ENCODE measurements at regions not wholly inside any gene's neighbourhood (a gene's known extent, or its start where the extent isn't known, plus 50 kb on each side); places are given as distances from the start of the nearest gene placed in this dataset.
A peak's percentile ranks its signal among the peaks of the same experiment; 100 is the strongest.

DNA sequence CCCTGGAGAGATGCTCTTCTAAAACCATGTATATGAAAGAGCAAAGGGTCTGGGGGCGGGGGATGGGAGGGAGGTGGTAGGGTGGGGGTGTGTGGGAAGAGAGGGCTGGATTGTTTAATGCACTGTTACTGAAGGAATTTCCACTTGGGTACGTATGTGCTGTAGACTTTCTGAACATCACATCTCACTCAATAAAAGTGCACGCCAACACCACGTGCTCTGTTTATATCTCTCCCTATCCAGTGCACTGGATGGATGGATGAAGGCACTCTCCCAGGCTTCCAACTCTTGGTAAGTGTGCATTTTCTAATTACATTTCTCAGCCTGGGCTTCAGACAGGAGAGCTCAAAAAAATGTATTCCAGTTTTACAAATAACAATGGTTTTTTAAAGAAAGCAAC lies 184.3 kb upstream of the SIX2 start:
- H3K9me3 ChIP-seq: no peaks in the 10 kb centered on the region
- no peaks in the 10 kb centered on the region for H3K4me1 ChIP-seq
- no peak overlapping the region for H3K4me3 ChIP-seq
- no peaks in the 10 kb centered on the region for H3K27me3 ChIP-seq (ENCODE audit: low read depth)
- H3K36me3 ChIP-seq (replicated peaks): no peaks in the 10 kb centered on the region
- in situ Hi-C loops (cut with MboI; ENCODE audit: low sequenced_read_pairs): no loop called here
- no peak for DNase-seq (ENCODE audit: low spot score in 2 of 2)

GRCh38 chr2:45192991-45193390 lies 183.7 kb upstream of the SIX2 start:
- Histone ChIP-seq H3K27me3 (ENCODE audit: low read depth) (no peaks in the 10 kb centered on the region), H3K4me3 (no peak overlapping the region), H3K4me1 (no peaks in the 10 kb centered on the region), H3K9me3 (no peaks in the 10 kb centered on the region), H3K36me3 (replicated peaks) (no peaks in the 10 kb centered on the region)
- DNase-seq (ENCODE audit: low spot score in 2 of 2): no peak
- in situ Hi-C loops (cut with MboI; ENCODE audit: low sequenced_read_pairs): no loop called here

DNA sequence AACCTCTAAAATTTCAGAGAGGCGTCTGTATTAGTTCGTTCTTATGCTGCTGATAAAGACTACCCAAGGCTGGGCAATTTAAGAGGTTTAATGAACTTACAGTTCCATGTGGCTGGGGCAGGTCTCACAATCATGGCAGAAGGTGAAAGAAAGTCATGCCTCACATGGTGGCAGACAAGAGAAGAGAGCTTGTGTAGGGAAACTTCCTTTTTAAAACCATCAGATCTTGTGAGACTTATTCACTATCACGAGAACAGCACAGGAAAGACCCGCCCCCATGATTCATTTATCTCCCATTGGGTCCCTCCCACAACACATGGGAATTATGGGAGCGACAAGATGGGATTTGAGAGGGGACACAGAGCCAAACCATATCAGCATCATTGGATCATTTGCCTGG lies 183.2 kb upstream of the SIX2 start:
- in situ Hi-C loops (cut with MboI; ENCODE audit: low sequenced_read_pairs): no loop called here
- H3K36me3 ChIP-seq (replicated peaks): no peaks in the 10 kb centered on the region
- H3K4me1 ChIP-seq: no peaks in the 10 kb centered on the region
- DNase-seq (ENCODE audit: low spot score in 2 of 2): no peak
- H3K4me3 ChIP-seq: no peak overlapping the region
- no peaks in the 10 kb centered on the region for H3K27me3 ChIP-seq (ENCODE audit: low read depth)
- H3K9me3 ChIP-seq: no peaks in the 10 kb centered on the region

DNA sequence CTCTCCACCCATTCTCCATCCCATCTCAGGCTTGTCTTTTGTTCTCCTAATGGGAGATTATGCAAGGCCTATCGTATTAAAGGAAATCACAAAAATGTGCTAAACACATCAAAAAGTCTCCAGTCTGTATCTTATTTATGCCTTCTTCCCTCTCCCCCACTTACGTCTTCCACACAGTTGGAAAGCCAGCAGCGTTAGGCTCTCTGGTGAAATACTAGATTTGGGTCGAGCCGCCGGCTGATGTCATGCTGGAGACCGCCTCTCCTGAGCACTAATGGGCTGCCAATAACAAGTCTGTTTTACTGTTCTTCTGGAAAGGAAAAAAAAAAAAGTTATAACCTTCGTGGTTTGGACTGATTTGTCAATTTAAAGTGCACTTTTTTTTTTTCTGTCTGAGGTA lies 182.7 kb upstream of the SIX2 start:
- in situ Hi-C loops (cut with MboI; ENCODE audit: low sequenced_read_pairs): no loop called here
- DNase-seq (ENCODE audit: low spot score in 2 of 2): peak in 1 of 2 experiments; percentile 11
- Histone ChIP-seq H3K36me3 (replicated peaks) (no peaks in the 10 kb centered on the region), H3K4me3 (no peak overlapping the region), H3K27me3 (ENCODE audit: low read depth) (no peaks in the 10 kb centered on the region), H3K9me3 (no peaks in the 10 kb centered on the region), H3K4me1 (no peaks in the 10 kb centered on the region)

DNA sequence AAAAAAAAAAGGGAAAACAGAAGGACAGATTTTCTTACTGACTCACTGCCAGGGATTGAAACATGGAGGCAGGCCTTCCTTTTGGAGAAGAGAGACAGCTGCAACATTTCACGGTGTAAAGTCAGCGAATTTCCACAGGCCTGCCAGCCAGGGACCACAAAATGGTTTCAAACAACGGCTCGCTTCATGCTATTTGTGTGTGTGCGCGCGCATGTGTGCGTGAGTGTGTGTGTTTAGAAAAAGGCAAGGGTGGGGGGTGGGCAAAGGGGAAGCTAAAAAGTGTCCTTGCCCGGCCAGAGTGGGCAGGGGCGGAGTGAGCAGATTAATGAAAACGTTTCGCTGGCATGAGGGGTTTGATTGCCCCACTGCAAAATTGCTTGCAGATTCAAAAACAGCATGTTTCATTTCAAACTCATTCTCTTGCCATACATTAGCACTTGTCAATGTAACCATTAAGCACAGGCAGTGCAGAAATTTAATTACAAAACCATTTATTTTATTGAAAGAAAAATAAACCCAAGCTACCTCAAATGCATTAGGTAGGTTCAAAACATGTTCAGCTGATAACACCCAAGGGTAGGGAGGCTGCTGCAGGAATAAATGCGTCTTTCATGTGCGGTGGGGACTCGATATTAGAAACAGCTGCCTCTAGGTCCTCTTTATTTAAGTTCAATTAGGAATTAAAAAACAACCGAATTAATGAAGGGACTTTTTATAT lies 182.1 kb upstream of the SIX2 start:
- Histone ChIP-seq H3K4me1 (no peaks in the 10 kb centered on the region), H3K27me3 (ENCODE audit: low read depth) (peaks cover under 1% of the 10 kb centered on the region; the same call in 1 of the 2 replicates), H3K36me3 (replicated peaks) (no peaks in the 10 kb centered on the region), H3K9me3 (no peaks in the 10 kb centered on the region), H3K4me3 (no peak overlapping the region)
- DNase-seq (ENCODE audit: low spot score in 2 of 2): no peak
- in situ Hi-C loops (cut with MboI; ENCODE audit: low sequenced_read_pairs): no loop called here

DNA sequence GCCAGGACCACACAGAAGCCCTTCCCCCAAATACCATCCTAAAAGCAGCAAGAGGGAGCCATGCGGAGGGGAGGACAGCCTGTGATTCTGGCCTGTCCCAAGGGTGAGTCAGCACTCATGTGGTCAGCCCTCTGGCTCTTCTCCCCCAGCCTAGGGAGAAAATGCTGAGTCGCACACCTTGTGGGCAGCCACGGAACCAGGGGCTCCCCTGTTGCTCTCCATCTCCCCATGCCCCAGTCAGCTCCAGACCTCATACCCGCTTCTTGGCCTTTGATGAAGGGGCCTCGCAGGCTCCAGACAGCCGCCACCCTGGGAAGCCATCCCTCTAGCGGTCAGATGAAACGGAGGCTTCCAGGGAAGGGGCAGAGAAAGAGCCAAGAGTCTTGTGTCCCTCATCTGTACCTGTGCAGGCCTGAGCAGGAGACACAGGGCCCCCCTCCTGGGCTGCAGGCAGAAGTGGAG lies 181.3 kb upstream of the SIX2 start:
- Histone ChIP-seq H3K27me3 (ENCODE audit: low read depth) (peaks cover 8% of the 10 kb centered on the region; the same call in 1 of the 2 replicates), H3K4me1 (no peaks in the 10 kb centered on the region), H3K9me3 (no peaks in the 10 kb centered on the region), H3K36me3 (replicated peaks) (no peaks in the 10 kb centered on the region), H3K4me3 (no peak overlapping the region)
- in situ Hi-C loops (cut with MboI; ENCODE audit: low sequenced_read_pairs): no loop called here
- DNase-seq (ENCODE audit: low spot score in 2 of 2): no peak

DNA sequence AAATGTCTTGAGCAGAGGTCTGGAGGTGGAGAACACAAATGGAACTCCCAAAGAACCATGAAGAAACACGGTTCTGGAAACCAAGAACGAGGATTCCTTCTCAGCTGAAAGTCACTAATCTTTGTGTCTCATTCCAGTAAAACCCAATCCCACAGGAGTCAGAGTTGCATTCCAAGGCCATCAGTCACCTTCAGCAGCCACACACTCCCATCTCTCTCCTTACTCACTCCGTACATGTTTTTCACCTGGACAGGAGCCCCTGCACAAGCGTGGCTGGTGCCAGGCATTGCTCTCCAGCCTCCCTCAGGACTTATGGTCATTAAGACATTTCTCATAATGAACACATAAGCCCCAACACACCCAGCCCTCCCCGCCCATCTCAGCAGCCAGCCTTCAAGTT lies 175.4 kb upstream of the SIX2 start:
- H3K36me3 ChIP-seq (replicated peaks): no peaks in the 10 kb centered on the region
- DNase-seq (ENCODE audit: low spot score in 2 of 2): no peak

GRCh38 chr2:45182667-45183295 lies 173.5 kb upstream of the SIX2 start:
- no peak for DNase-seq (ENCODE audit: low spot score in 2 of 2)
- Histone ChIP-seq H3K4me3 (no peak overlapping the region), H3K9me3 (no peaks in the 10 kb centered on the region), H3K36me3 (replicated peaks) (no peaks in the 10 kb centered on the region), H3K27me3 (ENCODE audit: low read depth) (peaks cover 8% of the 10 kb centered on the region; the same call in 1 of the 2 replicates), H3K4me1 (no peaks in the 10 kb centered on the region)
- in situ Hi-C loops (cut with MboI; ENCODE audit: low sequenced_read_pairs): no loop called here

More for the DNA sequence above, 175.4 kb upstream of the SIX2 start:
- no peaks in the 10 kb centered on the region for H3K9me3 ChIP-seq
- in situ Hi-C loops (cut with MboI; ENCODE audit: low sequenced_read_pairs): no loop called here
- no peaks in the 10 kb centered on the region for H3K4me1 ChIP-seq
- no peak overlapping the region for H3K4me3 ChIP-seq
- H3K27me3 ChIP-seq (ENCODE audit: low read depth): peaks cover 8% of the 10 kb centered on the region; the same call in 1 of the 2 replicates

DNA sequence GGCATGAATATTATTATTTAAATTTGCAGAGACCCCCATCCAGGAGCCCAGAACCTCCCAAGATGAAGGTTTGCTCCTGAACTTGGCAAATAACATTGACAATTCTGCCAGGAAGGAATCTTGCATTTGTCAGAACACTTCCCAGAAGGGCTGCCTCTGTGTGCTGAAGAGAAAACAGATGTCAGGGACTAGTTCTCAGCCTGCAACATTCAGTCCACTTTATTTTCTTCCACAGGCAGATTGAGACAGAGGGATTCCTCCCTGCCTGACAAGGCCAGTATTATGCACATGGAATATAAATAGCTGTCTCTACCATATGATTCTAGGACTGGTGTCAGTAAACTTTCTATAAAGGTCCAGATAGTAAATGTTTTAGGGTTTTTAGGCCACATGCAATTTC lies 171.5 kb upstream of the SIX2 start:
- DNase-seq (ENCODE audit: low spot score in 2 of 2): no peak
- no peaks in the 10 kb centered on the region for H3K4me1 ChIP-seq
- no peaks in the 10 kb centered on the region for H3K9me3 ChIP-seq
- peaks cover 2% of the 10 kb centered on the region; the same call in 1 of the 2 replicates for H3K27me3 ChIP-seq (ENCODE audit: low read depth)
- no peak overlapping the region for H3K4me3 ChIP-seq
- in situ Hi-C loops (cut with MboI; ENCODE audit: low sequenced_read_pairs): no loop called here
- H3K36me3 ChIP-seq (replicated peaks): no peaks in the 10 kb centered on the region

DNA sequence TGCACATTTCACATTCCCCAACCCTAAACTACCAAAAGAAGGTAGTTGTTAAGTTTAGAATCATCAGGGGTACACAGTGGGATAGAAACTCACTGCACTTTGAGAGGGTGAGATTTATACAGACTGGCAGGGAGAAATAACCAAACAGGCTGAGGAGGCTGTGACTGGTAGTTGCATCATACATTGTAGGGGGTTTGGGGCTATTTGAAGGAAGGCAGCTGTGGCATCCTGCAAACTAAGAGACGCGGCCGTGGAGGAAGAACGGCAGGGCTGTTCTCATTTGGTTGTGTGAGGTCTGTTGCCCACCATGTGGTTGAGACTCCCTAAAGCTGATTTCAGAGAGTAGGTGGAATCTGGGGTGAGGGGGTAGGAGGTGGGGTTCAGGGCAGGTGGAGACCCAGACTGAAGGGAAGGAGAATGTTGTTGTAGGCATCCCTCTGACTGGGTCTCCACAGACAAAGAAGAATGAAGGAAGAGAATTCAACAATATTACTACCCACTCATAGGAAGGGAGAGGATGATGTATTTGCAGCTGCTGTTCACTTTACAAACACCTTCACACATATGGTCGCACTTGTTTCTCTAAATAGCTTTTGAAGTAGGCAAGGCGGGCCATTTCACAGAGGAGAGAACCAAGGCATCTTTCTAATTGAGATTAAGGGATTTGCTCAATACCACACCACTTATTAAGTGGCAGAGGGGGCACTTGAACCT lies 170.9 kb upstream of the SIX2 start:
- Histone ChIP-seq H3K4me3 (no peak overlapping the region), H3K27me3 (ENCODE audit: low read depth) (no peaks in the 10 kb centered on the region), H3K4me1 (no peaks in the 10 kb centered on the region), H3K36me3 (replicated peaks) (no peaks in the 10 kb centered on the region), H3K9me3 (no peaks in the 10 kb centered on the region)
- no peak for DNase-seq (ENCODE audit: low spot score in 2 of 2)
- in situ Hi-C loops (cut with MboI; ENCODE audit: low sequenced_read_pairs): no loop called here

DNA sequence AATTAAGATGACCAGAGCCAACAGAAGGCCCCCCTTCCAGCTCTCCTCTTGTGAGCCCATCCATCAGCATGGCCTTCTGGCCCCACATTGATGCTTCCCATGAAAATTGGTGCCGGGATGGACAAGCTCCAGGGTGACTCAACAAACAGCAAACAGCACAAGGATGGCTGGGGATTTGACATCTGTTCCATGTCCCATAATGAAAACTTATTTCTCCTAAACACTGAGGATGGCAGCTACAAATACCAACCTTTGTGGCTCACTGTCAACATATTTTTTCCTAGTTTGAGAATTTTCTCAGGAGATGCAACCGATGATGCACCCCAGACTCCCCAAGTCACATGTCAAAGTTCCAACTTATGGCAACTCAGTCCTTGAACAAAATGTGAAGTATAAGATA lies 169.6 kb upstream of the SIX2 start:
- DNase-seq (ENCODE audit: low spot score in 2 of 2): no peak
- H3K4me3 ChIP-seq: no peak overlapping the region
- no peaks in the 10 kb centered on the region for H3K36me3 ChIP-seq (replicated peaks)
- H3K9me3 ChIP-seq: no peaks in the 10 kb centered on the region
- no peaks in the 10 kb centered on the region for H3K27me3 ChIP-seq (ENCODE audit: low read depth)
- no peaks in the 10 kb centered on the region for H3K4me1 ChIP-seq
- in situ Hi-C loops (cut with MboI; ENCODE audit: low sequenced_read_pairs): no loop called here

GRCh38 chr2:45178359-45178758 lies 169.1 kb upstream of the SIX2 start:
- peaks cover under 1% of the 10 kb centered on the region; the same call in 1 of the 2 replicates for H3K4me1 ChIP-seq
- H3K27me3 ChIP-seq (ENCODE audit: low read depth): no peaks in the 10 kb centered on the region
- no peaks in the 10 kb centered on the region for H3K9me3 ChIP-seq
- no peak overlapping the region for H3K4me3 ChIP-seq
- no peak for DNase-seq (ENCODE audit: low spot score in 2 of 2)
- in situ Hi-C loops (cut with MboI; ENCODE audit: low sequenced_read_pairs): no loop called here
- no peaks in the 10 kb centered on the region for H3K36me3 ChIP-seq (replicated peaks)

DNA sequence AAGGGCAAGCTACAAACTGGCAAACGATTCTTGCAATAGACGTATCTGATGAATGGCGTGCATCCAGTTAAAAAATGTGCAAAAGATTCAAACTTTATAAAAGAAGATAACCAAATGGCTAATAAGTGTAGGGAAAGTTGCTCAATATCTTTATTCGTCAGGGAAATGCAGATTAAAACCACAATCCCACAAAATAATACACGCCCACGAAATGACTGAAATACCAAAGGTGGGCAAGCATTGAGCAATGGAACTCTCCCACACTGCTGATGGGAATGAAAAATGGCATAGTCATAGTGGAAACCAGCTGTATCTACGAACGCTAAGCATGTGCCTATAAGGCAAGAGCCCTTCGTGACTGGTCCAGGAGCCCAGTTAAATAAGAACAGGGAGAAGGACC lies 168.6 kb upstream of the SIX2 start:
- Histone ChIP-seq H3K9me3 (no peaks in the 10 kb centered on the region), H3K27me3 (ENCODE audit: low read depth) (no peaks in the 10 kb centered on the region), H3K4me3 (no peak overlapping the region), H3K36me3 (replicated peaks) (no peaks in the 10 kb centered on the region), H3K4me1 (peaks cover 5% of the 10 kb centered on the region; the same call in 1 of the 2 replicates)
- in situ Hi-C loops (cut with MboI; ENCODE audit: low sequenced_read_pairs): no loop called here
- no peak for DNase-seq (ENCODE audit: low spot score in 2 of 2)

DNA sequence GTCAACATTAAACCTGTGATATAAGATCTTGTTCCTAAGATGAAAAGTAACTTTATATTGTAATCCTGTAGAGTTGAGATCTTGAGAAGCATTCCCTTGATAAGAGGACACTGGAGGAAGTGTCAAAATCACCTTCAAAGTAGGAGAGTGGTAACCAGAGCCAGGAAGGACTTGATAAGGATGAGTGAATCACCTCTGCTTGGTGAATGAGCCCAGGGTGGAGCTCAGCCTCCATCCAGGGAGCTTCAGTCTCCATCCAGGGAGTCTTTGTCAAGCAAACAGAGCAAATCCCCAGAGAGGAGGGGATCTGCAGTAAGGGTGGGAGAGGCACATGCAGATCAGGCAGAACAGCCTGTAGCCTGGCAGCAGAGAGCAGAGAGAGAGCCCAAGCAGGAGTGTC lies 167.1 kb upstream of the SIX2 start:
- H3K27me3 ChIP-seq (ENCODE audit: low read depth): no peaks in the 10 kb centered on the region
- no peaks in the 10 kb centered on the region for H3K36me3 ChIP-seq (replicated peaks)
- no peaks in the 10 kb centered on the region for H3K9me3 ChIP-seq
- no peak overlapping the region for H3K4me3 ChIP-seq
- H3K4me1 ChIP-seq: peaks cover 9% of the 10 kb centered on the region; the same call in 1 of the 2 replicates
- no peak for DNase-seq (ENCODE audit: low spot score in 2 of 2)
- in situ Hi-C loops (cut with MboI; ENCODE audit: low sequenced_read_pairs): no loop called here
